Astrocyte of the cerebellum (primary cell): ENCODE measurements at regions not wholly inside any gene's neighbourhood (a gene's known extent, or its start where the extent isn't known, plus 50 kb on each side); places are given as distances from the start of the nearest gene placed in this dataset.

Source experiments
- DNase-seq: peaks from one replicate; pipeline ENCODE4 v3.0.0-alpha.2; 2011; ENCODE audit warnings: low read depth
- H3K4me3 ChIP-seq: 2 replicates; pipeline ENCODE4 v1.5.1; 2011; ENCODE audit warnings: mild to moderate bottlenecking, low read depth, low read length, moderate library complexity
- in situ Hi-C: cut with HindIII; loops from 2 replicates; pipeline ENCODE4 v1.10.0; 2017; ENCODE audit warnings: low sequenced_read_pairs
- TF ChIP-seq, protein P1 (sequence below): IDR thresholded peaks from 2 replicates; pipeline ENCODE4 v1.5.1; 2012; ENCODE audit warnings: low read length, low read depth, moderate library complexity, mild to moderate bottlenecking; ENCODE audit errors: missing control alignments

DNA sequence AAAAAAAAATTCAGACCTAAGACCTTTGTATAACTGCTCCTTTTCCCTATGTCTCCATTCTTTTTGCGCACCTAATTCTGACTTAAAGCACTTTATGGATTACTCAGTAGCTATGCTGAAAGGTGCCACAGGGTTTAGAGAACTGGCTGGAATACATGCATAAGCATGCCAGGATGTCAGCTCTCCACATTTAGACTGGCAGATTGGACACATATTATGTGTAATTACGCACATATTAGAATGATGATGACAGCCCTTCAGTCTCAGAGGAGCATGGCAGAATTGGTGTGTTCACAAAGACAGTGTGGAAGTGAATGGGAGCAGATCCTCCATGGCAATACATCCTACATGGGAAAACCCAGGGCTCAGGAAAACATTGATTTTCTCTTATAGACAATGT, 108.1 kb upstream of the LSAMP start:
- TF ChIP-seq, protein P1, sequence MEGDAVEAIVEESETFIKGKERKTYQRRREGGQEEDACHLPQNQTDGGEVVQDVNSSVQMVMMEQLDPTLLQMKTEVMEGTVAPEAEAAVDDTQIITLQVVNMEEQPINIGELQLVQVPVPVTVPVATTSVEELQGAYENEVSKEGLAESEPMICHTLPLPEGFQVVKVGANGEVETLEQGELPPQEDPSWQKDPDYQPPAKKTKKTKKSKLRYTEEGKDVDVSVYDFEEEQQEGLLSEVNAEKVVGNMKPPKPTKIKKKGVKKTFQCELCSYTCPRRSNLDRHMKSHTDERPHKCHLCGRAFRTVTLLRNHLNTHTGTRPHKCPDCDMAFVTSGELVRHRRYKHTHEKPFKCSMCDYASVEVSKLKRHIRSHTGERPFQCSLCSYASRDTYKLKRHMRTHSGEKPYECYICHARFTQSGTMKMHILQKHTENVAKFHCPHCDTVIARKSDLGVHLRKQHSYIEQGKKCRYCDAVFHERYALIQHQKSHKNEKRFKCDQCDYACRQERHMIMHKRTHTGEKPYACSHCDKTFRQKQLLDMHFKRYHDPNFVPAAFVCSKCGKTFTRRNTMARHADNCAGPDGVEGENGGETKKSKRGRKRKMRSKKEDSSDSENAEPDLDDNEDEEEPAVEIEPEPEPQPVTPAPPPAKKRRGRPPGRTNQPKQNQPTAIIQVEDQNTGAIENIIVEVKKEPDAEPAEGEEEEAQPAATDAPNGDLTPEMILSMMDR: no peak
- in situ Hi-C loops: no loop called here
- H3K4me3 ChIP-seq: no peak overlapping the region
- no peak for DNase-seq

DNA sequence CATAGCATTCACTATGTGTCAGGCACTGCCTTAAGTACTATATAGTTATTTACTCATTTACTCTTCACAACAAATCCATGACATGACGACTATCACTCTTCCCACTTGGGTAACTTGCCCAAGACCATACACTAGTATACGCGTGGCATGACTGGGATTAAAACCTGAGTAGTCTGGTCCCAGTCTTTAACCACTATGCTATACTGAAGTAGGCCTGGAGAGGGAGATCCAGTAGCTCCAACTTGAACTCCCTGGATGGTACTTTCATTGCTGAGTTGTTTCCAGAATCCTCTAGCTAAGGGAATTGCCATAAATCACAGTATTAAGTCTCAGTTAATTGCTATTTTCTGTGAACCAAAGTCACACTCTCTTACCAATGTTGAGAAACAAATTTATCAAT, 116.2 kb upstream of the LSAMP start:
- no peak for DNase-seq
- H3K4me3 ChIP-seq: no peak overlapping the region
- TF ChIP-seq, protein P1: no peak
- in situ Hi-C loops: no loop called here

DNA sequence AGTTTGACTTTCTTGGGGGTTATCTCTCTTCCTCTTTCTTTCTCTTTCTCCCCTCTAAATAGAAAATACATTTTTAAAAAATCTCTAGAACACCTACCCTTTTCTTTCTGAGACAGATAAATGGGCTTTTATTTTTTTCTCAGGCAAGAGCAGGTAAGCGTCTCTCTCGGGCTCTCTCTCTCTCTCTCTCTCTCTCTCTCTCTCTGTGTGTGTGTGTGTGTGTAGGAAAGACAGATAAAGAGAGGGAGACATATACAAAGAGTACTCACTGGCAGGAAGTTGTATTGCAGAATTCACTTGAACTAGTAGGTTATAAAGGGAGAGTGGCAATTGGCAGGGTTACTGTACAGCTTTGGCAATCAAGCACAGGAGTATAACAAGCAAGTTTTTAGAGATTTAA, 118.1 kb upstream of the LSAMP start:
- TF ChIP-seq, protein P1: no peak
- DNase-seq: no peak
- in situ Hi-C loops: no loop called here
- no peak overlapping the region for H3K4me3 ChIP-seq

DNA sequence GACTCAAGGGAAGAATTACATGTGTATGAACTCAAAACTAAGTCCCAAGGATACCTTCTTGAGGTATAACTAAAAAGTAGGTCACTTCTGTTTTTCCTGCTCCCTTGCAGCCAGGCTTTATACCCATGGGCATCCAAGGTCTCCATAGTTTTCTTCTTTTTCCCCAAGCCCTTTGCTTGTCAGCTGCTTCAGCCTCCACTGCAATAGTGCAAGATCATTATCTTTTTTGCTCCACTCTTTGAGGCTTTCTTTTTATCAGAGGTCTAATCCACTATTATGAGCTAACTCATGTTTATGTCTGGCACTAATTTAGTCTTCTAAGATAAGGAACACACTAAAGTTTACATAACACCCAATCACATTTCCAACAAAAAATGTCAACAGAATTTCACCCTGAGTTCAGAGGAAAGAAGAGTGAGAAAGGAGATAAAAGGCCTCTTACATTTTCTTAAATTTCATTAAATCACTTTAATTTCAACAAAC, 121.2 kb upstream of the LSAMP start:
- TF ChIP-seq, protein P1: no peak
- no peak overlapping the region for H3K4me3 ChIP-seq
- DNase-seq: no peak
- in situ Hi-C loops: no loop called here

- DNase-seq: no peak
- no peak overlapping the region for H3K4me3 ChIP-seq
- TF ChIP-seq, protein P1: no peak
- in situ Hi-C loops: no loop called here
These were observed 124.3 kb upstream of the LSAMP start for GRCh38 chr3:116569611-116570010.

- H3K4me3 ChIP-seq: no peak overlapping the region
- TF ChIP-seq, protein P1: no peak
- DNase-seq: peak; percentile 18
- in situ Hi-C loops: no loop called here
These were observed 129.7 kb upstream of the TUSC7 start for GRCh38 chr3:116579840-116580239.
